Inferior parietal cortex (tissue), 1 donor: ENCODE measurements at regions not wholly inside any gene's neighbourhood (a gene's known extent, or its start where the extent isn't known, plus 50 kb on each side); places are given as distances from the start of the nearest gene placed in this dataset.
A peak's percentile ranks its signal among the peaks of the same experiment; 100 is the strongest.
"Not testable (repeated sequence)": the region's sequence is repeated elsewhere in the genome, so short reads cannot be mapped to it uniquely, and the experiment has no call there.

Experiments
- DNase-seq: peaks from one replicate; pipeline ENCODE4 v3.0.0-alpha.2; 2016; ENCODE audit errors: extremely low spot score

DNA sequence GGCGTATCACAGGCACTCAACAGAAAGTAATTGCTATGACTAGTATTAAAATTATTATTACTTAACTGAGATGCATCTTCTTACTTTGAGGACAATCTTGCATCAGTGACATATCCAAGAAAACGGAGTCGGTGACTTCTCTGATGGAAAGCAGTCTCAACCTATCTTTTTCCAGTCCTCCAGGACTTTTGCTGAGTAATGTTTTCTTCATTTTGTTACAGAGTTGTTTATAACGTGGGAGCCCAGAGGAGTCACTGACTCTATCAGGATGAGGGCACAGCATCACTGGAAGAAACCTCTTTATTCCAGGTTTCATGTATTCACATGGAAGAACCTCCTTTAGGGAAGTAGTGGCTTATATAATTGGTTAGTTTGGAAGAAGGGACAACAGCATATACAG is 51.5 kb upstream of the MELK start:
- no peak for DNase-seq

DNA sequence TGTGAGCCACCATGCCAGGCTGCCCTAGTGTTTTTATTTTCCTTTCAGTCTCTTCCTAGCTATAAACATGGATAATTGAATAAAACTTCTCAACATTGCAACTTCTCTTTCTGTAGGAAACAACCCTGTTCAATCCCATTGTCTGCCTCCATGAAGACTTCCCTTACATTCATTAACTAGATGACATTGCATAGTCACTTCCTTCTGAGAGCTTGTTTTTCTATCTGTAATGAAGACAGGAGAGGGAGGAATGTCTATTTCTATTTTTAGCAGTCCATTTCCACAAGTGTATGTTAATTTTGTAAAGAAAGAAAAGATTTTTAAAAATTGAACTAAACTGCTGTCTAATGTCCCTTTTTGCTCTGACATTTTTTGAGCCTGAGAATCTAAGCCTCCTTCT is 55.6 kb upstream of the MELK start:
- no peak for DNase-seq

DNA sequence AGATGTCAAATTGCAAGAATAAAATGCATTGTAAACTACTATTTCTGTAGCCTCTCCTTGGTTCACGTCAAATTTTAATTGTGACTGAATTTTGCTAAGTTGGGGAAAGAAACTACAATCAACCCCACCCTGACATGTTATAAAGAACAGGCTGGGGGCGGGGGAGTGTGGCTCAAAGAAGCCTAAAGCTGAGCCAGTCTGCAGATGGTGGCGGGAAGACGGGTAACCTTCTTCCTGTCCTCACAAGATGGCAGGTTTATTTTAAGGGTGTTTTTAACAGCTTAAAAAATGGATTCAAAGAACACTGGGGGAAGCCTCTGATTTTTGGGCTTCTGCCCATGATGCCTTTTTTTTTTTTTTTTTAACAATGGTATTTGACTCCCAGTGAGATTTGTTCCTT is 68.5 kb upstream of the MELK start:
- DNase-seq: no peak

DNA sequence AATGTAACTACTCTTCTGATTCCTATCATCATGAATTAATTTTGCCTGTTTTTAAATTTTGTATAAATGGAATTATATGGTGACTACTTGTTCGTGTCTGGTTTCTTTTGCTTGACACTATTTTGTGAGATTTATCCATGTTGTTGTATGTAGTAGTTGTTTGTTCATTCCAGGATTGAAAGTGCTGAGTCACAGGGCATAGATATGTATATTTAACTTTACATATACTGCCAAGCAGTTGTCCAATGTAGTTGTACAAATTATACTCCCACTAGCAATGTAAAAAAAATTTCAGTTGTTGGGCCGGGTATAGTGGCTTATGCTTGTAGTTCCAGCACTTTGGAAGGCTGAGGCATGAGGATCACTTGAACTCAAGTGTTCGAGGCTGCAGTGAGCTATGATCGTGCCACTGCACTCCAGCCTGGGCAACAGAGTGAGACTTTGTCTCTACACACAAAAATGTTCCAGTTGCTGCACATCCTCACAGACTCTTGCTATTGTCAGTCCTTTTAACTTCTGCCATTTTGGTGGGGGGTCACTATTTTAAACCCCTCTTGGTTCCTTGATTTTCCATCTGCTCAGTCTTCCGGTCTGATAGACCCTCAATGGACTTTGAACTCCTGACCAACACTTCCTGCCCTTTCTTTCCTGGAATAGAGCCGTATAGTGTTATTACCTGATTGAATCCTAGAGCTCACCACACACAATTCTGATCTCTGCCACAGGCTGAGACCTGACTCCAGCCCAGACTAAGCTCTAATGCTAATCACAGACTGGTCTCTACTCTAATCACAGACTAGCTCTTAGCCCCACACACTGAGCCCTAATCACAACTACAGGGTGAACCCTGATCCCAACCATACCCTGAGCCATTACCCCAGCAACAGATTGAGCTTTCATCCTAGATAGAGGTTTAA is 69.3 kb upstream of the MELK start:
- no peak for DNase-seq

DNA sequence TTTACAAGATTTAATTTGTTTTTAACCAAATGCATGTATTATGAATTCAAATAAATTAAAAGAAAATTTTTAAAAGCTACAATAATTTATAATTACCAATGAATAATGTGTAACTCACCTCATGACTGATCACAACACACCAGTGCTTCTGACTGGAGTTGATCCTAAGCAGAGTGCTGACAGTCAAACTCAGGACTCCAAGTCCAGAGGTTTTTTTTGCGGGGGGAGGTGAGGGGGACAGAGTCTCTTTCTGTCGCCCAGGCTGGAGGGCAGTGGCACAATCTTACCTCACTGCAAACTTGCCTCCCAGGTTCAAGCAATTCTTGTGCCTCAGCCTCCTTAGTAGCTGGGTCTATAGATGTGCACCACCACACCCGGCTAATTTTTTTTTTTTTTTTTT is 71.0 kb upstream of the MELK start:
- no peak for DNase-seq

DNA sequence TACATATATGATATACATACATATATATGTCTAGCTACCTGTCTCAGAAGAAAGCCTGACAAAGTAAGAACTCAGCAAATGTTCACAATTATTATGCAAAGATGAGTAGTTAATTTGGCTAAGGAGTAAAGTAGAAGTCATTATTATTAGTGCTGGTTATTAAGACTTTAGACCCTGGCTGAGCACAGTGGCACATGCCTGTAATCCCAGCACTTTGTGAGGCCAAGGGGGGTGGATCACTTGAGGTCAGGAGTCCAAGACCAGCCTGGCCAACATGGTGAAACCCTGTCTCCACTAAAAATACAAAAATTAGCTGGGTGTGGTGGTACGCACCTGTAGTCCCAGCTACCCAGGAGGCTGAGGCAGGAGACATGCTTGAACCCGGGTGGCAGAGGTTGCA is 71.8 kb upstream of the MELK start:
- not testable (repeated sequence) for DNase-seq

DNA sequence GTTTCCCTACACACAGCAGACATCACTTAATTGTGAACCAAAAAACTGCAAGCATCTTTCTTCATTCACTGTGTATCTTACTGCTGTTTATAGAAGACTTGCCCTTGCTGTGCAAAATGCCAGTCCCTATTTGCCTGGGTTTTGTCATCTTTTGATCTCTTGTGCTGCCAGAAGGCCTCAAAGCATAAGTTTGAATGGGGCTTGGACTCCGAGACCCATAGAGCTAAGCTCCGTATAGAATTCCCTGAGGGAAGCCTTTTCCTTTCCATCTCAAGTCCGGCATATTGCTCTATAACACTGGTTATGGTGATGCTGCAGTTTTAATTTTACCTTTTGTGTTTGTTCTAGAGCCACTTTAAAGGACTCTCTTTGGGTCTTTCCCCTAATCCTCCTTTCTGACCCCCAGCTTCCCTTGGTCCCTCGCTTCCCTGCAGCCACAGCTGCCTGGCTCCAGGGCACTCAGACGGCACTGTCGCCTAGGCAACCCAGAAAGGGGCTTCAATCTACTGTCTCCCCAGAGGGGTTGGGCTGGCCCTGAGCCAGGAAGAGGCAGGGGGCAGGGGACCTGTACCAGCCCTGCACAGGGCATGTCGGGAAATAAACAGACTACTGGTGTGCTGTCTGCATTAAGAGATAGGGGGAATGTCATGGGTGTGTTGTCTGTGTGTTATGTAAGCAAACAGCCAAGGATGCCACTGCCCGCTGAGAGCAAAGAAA is 73.4 kb upstream of the MELK start:
- no peak for DNase-seq

DNA sequence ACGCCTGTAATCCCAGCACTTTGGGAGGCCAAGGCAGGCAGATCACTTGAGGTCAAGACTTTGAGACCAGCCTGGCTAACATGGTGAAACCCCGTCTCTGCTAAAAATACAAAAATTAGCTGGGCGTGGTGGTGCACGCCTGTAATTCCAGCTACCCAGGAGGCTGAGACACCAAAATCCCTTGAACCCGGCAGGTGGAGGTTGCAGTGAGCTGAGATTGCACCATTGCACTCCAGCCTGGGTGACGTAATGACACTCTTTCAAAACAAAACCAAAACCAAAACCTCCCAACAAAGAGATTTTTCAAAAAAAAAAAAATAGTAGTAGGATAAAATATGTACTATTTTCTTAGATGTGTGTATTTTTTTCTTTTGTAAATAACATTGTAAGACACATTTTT is 79.1 kb upstream of the MELK start:
- not testable (repeated sequence) for DNase-seq

DNA sequence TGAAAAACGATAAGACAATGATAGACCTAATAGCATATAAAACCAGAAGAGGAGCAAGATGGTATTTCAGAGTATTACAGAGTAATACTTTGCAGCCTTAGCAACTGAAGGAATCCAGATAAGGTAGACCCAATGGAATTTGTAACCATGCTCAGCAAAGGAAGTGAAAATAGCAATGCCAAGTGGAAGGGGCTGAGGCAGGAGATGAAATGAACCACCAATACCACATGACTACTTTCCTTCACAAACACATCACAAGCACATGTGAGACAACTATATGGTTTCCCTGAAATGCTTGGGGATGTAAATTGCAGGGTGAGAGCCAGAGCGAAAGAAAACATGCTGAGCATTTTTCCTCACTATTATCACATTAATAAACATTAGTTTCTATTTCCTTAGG is 79.8 kb upstream of the MELK start:
- DNase-seq: no peak

DNA sequence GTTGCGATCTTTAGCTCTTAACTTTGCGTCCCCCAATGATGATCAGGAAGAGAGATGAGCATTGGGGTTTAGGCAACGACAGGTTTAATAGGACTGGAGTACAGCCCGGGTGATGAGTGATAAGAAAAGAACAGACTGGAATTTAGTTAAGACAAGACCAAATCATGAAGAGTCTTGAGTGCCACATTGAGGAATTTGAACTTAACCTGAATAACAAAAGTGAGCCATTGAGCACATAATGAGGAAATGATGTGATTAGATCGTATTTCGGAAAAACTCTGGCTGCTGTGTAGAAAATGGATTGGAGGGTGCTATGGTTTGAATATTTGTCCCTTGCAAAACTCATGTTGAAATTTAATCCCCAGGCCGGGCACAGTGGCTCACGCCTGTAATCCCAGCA is 83.2 kb upstream of the MELK start:
- no peak for DNase-seq

DNA sequence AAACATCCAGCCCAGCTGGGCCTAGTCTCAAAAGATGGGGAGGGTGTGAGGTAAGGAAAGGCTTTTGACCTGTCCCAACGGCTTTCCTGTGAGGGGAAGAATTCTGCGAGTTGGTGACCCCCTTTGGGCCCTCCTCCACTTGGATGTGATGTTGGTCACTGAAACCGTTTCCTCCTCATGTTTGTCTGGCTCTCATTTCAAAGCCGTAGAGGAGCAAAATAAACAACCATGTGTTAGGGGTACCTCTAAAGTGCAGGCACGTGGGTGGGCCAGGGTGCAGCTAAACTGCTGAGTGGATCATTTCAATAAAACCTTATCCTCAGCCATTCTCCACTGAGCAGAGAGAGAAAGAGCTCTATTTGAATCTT is 84.3 kb upstream of the MELK start:
- no peak for DNase-seq

DNA sequence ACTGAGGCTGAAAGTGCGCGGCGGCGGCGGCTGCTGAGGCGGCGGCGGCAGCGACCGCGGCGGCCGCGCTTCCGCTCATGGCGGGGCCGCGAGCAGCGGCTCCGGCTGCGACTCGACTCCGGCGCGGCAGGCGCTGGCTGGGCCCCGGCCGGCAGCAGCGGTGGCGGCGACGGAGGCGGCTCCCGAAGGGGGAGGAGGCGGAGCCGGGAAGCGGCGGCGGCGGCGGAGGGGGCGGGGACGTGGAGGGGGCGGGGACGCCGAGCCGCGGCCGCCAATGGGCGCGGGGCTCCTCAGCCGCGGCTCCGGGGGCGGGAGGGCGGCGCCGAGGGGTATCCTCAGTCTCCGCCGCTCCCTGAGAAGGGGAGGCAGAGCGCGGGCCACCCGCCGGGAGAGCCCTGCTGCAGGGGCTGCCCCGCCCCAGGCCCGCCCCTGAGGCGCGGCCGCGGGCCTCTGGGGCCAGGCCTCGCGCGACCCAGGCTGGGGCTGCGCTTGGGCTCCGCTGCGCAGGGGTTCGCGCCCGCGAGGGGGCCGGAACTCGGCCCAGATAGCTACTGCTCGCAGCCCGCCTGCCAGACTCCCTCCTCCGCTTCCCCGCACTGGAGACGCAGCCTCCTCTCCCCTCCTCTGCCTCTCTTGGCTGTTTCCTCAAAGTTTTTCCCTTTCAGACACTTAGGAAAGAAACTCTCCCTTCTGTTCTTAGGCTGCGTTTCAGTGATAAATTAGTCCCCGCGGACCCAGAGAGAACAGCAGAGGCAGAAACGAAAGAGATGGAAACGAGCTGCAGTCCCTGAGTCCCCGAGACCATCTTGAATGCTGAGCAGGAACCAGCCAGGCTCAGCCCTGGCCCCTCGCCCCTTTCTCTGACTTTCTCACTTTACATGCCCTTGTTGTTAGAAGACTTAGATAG is 85.0 kb upstream of the MELK start:
- DNase-seq: peak; percentile 76

DNA sequence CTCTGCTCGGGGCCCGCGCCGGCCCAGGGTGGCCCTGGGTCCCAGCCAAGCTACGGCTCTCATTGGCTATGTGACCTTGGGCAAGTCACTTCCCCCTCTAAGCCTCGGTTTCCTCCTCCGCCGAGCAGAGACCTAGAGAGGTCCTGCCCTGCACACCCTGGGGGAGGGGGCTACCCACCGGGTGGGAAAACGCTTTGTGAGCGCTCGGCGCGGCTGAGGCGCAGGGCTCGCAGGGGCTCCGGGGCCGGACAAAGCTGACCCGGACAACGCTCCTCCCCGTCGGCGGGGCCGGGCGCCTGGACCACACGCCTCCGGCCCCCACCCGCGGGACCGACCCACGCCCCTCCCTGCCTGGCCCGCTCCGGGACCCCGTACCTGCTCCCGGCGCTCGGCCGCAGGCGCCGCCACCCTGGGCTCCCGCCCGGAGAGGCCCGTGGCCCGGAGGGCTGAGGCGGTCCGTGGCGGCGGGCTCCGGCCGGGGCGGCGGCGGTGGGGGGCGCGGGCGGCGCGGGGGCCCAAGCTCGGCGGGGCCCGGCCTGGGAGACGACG is 85.7 kb upstream of the MELK start:
- DNase-seq: no peak

DNA sequence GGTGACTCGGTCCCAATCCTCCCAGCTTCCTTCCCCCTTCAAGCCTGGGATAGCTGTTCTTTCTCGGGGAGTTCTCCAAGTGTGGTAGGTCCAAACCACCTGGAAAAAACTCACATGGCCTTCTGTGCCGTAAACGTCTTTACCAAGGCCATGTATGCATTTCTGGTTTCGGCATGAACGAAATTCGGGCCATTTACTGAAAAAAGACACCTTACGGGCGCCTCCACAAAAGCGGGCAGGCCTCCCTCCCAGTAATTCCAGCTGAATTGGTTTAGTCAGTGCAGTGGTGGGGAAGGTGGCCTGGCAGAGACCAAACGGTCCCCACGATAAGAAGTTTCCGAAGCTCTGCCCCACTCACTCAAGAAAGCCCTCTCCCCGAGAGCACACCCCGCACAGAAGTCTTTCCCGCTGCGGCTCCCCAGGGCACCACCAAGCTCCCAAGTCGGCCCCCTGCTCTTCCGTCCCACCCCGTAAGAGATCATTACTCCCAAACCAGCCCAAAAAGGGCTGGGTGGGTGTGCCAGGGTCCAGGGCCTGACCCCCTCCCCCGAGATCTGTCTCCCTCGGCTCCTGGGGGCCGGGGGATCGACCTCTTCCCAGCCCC is 86.3 kb upstream of the MELK start:
- DNase-seq: no peak

DNA sequence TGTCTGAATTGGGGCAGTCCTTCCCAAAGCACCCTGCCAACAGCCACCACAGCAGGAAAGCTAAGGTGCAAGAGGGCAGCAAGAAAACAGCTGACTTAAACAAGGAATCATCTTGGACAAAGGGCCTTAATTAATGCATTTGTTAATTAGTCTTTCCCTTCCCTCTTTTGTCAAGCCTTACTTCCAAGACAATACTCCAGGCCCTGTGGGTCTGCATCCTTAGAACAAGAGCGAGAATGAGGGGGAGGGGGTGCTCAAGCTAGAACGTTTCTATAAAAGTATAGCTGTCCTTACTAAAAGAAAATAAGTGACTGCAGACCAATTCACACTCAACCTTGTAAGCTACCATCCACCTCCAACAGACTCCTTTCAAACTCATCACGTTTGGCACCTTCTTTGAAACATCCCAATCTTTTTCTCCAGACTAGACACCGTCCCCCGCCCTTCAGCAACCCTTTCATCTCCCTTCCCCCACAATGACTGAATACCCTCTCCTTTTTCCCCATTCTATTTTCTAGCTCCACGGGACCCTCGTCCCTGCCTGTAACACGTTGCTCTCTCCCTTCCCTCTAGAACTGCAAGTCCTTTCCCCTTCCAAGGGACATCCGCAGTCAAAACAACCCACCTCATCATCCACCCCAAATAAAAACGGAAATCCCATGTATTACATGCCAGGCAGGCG is 85.7 kb upstream of the RNF38 start:
- DNase-seq: no peak

DNA sequence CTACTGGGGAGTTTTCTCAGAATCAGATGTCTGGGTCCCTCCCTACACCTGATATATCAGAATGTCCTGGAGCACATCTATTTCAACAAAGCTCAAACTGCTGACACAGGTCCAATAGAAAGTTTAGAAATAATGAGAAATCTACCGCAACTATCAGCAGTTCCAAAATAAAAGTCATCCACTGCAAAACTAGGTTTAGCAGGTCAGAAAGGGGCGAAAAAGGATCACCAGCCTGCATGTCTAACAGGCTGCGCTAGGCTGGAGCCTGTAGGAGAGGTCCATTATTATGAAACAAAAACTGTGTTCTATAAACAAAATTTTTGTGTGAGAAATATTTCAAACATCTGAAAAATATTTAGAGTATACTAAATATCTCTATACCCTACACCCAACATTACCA is 84.1 kb upstream of the RNF38 start:
- DNase-seq: no peak

DNA sequence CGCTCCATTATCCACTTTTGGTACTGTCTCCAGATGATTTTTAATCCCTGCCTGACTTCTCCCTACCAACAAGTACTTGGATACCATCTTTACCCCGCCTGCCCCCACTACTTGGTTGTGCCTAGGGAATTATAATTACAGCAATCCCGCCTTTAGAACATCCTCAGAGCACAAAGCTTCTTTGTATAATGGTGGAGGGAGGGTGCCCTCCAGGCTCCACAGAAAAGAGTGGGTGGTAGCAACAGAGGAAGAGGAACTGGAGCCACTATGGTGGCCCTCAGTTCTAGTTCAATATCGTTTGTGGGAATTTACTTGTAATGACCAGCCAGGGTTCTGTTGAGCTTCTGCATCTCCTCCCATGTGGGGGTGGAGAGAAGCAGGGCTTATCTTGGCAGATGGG is 79.0 kb upstream of the RNF38 start:
- DNase-seq: no peak

DNA sequence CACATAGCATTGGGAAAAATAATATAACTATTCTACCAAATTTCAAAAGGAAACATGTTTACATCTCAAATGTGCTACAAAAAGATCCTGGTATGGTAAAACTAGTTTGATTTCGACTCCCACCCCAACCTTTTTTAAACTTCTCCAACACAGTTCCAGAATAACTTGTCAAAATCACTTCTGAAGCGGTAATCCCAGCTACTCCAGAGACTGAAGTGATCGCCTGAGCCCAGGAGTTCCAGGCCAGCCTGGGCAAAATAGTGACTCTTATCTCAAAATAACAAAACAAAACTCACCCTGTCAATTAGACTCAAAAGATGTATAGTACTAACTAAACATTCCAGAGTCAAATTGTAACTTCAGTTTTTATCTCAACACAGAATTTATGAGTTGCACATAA is 71.3 kb upstream of the RNF38 start:
- DNase-seq: no peak

DNA sequence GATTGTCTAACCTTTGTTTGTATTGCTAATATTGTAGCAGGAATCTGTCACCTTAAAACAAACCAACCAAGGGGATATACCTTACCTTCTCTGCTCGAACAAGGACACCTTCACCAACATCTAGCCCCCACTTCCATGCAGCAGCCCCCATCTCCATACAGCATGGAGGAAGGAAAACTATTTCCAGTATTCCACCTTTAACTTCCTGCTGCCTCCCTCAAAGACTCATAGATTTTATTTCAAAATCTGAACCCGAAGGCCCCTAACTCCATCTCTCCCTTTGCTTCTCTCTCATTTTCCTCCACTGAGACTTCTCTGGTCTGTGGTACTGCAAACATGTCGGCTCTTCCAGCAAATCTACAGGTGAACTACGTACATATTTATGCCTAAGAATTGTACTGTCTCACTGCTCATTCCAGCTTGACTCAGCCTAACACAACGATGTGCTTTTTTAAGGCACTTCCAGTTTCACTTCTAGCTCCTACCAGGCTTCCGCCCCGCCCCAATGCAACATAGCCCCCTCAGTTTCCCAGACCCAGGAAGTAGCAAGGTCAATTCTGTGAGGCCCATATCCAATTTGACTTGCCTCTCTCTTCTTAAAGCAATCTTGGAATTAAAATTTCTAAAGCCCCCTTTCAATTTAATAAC is 70.7 kb upstream of the RNF38 start:
- no peak for DNase-seq

DNA sequence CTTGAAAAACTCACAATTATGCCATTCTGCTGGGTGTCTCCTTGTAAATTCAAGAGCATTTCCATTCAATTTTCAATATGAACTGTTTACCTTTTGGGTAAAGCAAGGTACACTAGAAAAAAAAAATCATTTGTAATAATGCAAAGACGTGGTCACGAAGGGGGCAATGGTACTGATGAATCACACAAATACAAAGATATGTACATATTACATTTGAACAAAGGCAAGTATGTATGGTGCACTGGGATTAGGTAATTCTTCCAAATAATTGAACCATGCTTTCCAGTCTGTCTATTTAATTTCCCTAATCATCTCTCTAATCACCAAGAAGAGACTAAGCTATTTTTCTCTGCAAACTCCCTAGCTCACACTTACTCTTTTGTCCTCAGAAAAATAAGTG is 63.4 kb upstream of the RNF38 start:
- DNase-seq: no peak

DNA sequence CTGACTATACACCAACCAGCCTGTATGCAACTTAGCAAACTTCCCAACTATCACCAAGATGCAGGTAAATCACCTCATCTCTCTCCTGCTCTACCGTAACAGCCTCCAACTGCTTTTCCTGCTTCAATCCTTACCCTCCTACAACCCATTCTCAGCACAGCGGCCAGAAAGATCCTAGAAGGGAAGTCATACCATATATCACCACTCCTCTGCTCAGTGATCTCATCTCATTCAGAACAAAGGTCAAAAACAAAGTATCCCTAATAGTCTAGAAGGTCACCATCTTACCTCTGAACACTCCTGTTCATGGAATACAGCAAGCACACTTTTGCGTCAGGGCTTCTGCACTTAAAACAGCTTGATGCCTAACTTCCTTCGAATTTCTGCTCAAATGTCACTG is 62.2 kb upstream of the RNF38 start:
- no peak for DNase-seq
